Umbilical cord (tissue), 1 donor: ENCODE measurements at regions not wholly inside any gene's neighbourhood (a gene's known extent, or its start where the extent isn't known, plus 50 kb on each side); places are given as distances from the start of the nearest gene placed in this dataset.
"Not testable (repeated sequence)": the region's sequence is repeated elsewhere in the genome, so short reads cannot be mapped to it uniquely, and the experiment has no call there.

Experiments used
- DNase-seq: peaks from one replicate; pipeline ENCODE4 v3.0.0-alpha.2; 2015; ENCODE audit warnings: low spot score

DNA sequence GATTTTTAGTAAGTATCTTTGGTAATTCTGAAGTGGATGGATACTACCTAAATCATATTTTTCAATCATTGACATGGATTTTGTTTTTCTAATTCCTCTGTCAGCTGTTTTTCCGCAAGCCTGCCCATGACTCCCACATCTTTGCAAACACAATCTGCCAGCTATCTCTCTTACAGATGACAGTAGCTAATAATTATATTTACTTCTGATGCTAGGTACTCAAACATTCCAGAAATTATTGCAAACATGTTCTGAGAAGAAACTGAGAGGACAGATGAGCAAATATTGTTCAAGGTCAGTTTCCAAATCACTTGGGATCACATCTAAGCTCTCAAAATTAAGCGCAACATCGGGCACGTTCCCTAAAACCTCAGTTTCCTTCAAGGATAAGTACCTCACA lies 270.0 kb upstream of the CDH19 start:
- DNase-seq, result no peak

GRCh38 chr18:66872277-66872676 lies 268.4 kb upstream of the CDH19 start:
- peak; percentile 21 for DNase-seq

DNA sequence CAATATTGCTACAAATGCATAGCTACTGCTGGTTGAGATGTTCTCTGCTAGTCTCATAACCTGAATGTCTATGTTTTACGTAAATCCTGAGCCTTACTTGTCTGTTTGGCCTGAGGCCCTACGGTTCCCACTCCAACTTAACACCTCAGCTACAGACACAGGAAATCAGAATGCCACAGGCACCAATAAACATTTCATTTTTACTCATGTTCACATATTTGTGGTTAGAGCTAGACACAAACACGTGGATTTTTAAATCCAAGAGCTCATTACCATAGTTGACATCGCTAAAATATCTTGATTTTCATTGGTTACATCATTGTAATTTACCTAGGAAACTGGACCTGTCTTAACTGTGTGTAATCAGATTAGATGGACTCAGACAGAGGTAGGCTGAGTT lies 263.8 kb upstream of the CDH19 start:
- no peak for DNase-seq

- not testable (repeated sequence) for DNase-seq
Observed at GRCh38 chr18:66866427-66866940, 262.6 kb upstream of the CDH19 start.

DNA sequence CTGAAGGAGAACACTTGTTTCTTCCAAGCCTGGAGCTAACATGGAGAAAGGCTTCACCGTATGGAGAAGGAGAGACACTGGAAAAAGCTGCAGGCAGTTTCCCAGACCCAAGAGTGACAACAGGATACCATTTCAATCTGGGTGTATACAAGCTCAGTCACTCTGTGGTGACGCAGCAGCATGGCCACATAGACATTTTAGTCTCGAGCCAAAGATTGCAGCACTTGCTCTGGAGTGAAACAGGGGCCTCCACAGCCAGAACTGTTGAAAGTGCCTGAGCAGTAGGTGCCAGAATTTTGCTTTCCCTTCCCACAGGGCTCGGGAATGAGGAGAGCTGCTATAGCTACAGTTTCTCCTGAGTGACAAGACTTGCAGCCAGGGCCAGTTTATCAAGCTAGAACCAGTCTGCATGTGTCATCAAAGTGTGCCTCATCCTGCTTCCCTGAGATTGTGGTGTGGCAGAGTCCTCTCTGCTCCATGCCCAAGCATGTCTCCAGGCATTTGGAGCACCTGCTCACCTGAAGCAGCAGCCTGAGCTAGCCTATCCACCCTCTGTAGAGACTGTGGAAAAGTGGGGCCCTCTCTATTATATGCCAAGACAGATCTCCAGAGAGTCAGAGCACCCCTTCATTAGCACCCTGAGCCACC lies 234.6 kb upstream of the CDH19 start:
- DNase-seq, result no peak

- no peak for DNase-seq
Observed at GRCh38 chr18:66833646-66834045, 229.8 kb upstream of the CDH19 start.

DNA sequence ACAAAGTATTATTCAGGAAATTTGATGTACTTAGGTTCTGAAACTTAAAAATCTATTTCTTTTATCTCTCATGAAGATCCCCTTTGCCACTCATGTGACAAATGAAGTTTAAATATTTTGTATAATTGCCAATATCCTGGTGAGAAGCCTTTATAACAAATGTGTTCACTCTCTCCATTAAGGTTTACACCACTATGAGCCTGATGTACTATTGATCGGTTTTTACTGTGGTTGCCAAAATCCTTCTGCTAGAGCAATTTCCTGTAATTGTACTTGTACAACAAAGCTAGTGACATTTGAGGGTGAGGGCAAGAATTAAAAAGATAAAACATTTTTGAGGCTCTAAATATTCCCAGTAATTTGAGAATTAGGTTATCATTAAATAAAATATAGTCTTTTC lies 222.3 kb upstream of the CDH19 start:
- DNase-seq, result no peak

DNA sequence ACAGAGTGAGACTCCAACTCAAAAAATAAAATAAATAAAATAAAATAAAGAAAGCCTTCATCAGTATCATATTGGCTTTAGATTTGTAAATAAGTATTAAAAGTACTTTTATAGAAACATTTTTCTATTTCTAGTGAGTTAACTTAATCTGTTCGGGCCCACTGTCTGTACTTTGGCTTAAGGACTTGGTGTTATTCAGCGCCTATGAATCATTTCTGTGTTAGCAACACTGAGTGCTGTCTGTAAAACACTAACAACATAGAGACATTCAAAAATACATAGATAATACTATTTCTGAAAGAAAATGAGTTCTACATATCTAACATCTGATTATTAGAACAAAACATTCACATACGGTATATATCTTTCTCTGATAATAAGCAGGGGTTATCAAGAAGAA lies 221.5 kb upstream of the CDH19 start:
- peak; percentile 5 for DNase-seq

- DNase-seq, result no peak
Observed at GRCh38 chr18:66819235-66819634, 215.3 kb upstream of the CDH19 start.

DNA sequence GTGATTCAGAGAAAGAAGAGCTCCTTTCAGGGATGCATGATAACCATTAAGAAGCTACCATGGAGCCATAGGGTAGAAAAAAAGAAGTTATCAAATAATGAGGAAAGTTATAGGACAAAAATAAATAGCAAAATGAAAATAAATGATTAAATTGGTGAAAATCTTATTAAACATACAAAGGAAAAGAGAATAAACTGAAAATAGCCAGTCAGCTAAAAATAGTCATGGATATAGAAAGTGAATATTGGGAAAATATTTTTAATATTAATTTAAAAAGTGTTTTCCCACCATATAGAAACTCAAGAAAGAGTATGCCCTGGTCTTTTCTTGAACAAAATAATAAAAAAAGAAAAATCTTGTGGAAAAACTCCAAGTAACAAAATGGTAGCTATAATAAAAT lies 209.2 kb upstream of the CDH19 start:
- DNase-seq, result no peak

- no peak for DNase-seq
Observed at GRCh38 chr18:66795051-66795450, 191.2 kb upstream of the CDH19 start.

DNA sequence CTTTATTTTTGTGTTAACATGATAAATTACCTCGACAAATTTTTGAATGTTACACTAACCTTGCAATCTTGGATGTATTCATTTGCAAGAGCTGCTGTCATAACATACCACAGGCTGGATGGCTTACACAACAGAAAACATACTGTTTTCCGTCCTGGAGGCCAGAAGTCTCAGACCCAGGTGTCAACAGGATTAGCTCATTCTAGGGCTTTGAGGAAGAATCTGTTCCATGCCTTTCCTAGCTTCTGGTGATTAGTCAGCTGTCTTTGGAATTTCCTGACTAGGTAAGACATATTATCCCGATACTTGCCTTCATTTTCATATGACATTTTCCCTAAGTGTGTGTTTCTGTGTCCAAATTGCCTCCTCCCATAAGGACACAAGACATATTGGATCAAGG lies 188.6 kb upstream of the CDH19 start:
- peak; percentile 2 for DNase-seq

GRCh38 chr18:66780609-66781008 lies 176.7 kb upstream of the CDH19 start:
- DNase-seq, result no peak

- no peak for DNase-seq
Observed at GRCh38 chr18:66778048-66778447, 174.2 kb upstream of the CDH19 start.

DNA sequence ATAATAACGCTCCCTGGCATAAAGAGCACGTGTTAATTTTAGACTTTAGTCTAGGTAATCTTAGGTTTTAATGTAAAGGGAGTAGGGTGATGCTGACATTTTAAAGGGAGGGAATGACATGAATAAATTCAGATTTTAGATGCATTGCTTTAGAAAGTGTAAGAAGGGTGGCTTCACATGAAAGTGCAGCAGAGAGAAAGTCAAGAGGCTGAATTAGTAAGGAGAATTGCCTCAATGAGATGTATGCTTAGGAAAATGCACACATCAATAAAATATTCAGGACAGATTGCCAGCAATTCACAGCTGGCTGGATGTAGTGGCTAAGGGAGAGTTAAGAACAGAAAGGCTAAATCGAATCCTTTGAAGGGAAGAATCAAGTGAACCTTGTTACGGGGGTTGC lies 165.5 kb upstream of the CDH19 start:
- DNase-seq, result peak; percentile 39

DNA sequence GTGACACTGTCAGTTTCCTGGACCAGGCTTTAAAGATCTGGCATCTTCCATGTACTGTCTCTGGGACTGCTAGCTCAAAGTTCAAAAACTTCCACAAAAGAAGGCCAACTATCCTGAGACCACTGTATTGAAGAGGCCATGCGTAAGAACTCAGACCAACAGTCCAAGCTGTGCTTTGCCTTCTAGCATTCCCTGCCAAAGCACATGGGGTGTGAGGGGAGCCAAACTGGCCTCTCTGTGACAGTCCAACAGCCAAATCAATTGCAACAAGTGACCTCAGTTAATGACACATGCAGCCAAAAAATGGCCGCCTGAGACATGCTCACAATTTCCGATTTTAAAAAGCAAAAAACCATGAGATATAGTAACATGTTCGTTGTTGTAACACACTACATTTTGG lies 160.3 kb upstream of the CDH19 start:
- DNase-seq, result no peak

GRCh38 chr18:66761166-66761565 lies 157.3 kb upstream of the CDH19 start:
- no peak for DNase-seq

DNA sequence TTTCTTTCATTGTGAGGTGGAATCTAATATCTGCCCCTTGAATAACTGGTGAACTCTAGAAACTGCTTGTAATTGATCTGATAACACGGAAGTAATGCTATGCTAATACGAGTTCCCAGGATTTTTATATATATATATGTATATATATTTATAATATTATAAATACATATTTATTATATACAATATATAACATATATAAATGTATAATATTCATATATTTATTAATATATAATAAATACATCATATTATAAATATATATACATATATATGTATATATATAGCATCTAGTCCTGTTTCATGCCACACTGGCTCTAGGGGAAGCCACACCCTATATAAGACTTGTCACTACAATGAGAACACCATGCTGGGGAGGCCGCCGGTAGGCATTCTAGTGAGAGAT lies 156.7 kb upstream of the CDH19 start:
- DNase-seq, result no peak

DNA sequence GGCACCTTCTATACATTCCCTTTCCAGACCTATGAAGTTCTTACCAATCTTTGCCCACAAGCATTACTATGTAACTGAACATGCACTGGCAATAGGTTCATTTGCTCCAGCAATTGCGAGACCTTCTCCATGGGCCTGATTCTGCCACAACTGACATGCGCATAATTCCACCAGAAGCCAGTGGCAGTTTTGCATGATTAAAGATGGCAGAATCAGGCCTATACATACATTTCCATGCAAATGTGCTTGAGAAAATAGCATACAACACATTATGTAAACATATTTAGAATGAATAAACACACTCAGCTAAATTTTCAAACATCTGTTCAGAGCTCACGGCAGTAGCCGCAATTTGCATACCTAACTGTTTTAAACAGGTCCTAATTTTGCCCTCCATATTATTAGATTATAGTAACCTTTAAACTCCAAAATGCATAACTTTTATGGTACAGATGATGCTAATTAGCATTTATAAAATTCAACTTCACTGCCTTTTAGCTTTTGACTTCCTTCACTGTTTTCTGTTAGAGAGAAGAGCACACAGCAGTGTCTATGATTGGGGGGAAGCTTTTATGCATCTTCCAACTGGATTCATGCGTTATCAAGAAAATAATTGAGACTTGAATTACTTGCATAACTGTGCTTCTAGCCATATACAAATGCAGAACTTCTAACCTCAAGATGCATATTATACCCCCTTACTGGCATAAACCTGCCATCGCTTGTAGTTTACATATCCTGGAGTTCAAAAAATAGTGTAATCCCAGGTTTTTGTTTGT lies 155.3 kb upstream of the CDH19 start:
- DNase-seq, result no peak

- no peak for DNase-seq
Observed at GRCh38 chr18:66757946-66758345, 154.1 kb upstream of the CDH19 start.

DNA sequence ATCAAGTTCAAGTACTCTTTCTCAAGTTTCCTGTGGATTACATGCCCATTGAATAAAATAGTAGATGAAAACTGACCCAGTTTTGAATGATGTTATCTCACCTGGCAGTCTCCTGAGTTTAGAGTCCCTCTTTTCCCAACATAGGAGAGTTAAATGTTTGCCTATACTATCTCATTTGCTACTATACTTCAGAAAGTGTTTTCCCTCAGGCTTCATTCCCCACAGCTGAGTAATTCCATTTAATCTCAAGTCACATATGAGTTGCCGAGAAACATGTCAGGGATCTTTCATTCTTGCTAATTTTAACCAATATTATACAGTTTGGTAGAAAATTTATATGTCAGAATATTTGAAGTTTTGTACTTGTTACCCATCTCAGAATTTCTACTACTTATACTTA lies 150.4 kb upstream of the CDH19 start:
- DNase-seq, result no peak

- DNase-seq, result no peak
Observed at GRCh38 chr18:66752733-66753132, 148.8 kb upstream of the CDH19 start.

GRCh38 chr18:66749481-66750035 lies 145.7 kb upstream of the CDH19 start:
- no peak for DNase-seq
